Testis (tissue), 2 donors: ENCODE measurements at regions not wholly inside any gene's neighbourhood (a gene's known extent, or its start where the extent isn't known, plus 50 kb on each side); places are given as distances from the start of the nearest gene placed in this dataset.

ENCODE experiments used
- POLR2A ChIP-seq: fragments of 450-650 bp; IDR thresholded peaks from one replicate; pipeline ENCODE4 v1.6.1; 2017; ENCODE audit warnings: antibody characterized with exemption, mild to moderate bottlenecking, moderate library complexity
- TF ChIP-seq, protein P1 (sequence below), 3 experiments: fragments of 450-650 bp in 2 of 3; fragments of 200-600 bp in 1 of 3; sonication (generic) in 1 of 3; IDR thresholded peaks; one replicate each; pipeline ENCODE4 v1.5.1; 2016 to 2019; ENCODE audit warnings: antibody characterized with exemption in 3 of 3, mild to moderate bottlenecking in 2 of 3, moderate library complexity in 1 of 3

DNA sequence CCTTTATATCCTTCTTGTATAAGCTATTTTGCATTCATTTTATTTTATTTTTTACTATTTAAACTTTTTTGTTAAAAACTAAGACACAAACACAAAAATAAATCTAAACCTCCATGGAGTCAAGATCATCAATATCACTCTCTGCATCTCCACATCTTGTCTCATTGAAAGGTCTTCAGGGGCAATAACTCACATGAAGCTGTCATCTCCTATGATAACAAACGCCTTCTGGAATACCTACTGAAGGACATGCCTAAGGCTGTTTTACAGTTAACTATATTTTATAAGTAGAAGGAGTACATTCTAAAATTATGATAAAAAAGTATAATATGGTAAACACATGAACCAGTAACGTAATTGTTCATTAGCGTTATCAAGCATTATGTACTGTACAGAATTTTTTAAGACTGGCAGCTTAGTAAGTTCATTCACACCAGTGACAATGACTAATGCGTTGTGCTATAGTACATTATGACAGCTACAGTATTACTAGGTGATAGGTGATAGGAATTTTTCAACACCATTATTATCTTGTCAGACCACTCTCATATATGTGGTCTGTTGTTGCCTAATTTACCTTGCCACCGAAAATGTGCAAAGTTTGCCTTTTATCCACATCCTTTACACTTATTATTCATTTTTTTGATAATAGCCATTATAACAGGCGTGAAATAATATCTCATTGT lies 390.7 kb upstream of the SLITRK1 start:
- TF ChIP-seq, protein P1, sequence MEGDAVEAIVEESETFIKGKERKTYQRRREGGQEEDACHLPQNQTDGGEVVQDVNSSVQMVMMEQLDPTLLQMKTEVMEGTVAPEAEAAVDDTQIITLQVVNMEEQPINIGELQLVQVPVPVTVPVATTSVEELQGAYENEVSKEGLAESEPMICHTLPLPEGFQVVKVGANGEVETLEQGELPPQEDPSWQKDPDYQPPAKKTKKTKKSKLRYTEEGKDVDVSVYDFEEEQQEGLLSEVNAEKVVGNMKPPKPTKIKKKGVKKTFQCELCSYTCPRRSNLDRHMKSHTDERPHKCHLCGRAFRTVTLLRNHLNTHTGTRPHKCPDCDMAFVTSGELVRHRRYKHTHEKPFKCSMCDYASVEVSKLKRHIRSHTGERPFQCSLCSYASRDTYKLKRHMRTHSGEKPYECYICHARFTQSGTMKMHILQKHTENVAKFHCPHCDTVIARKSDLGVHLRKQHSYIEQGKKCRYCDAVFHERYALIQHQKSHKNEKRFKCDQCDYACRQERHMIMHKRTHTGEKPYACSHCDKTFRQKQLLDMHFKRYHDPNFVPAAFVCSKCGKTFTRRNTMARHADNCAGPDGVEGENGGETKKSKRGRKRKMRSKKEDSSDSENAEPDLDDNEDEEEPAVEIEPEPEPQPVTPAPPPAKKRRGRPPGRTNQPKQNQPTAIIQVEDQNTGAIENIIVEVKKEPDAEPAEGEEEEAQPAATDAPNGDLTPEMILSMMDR (IDR thresholded peaks at IDR 0.05) = no peak
- no peak for TF ChIP-seq POLR2A
